Trophoblast cell (in vitro differentiated cells and primary cell): ENCODE measurements at regions not wholly inside any gene's neighbourhood (a gene's known extent, or its start where the extent isn't known, plus 50 kb on each side); places are given as distances from the start of the nearest gene placed in this dataset.

Source experiments
- DNase-seq, 2 donors: peaks; one replicate each; pipeline ENCODE4 v3.0.0-alpha.2; 2016
- H2AFZ ChIP-seq: 2 replicates; pipeline ENCODE4 v1.6.1; 2013; ENCODE audit warnings: low read length, moderate library complexity, mild to moderate bottlenecking; ENCODE audit not compliant: insufficient read depth, poor library complexity
- H2AK5ac ChIP-seq: 2 replicates; pipeline ENCODE4 v1.6.1; 2013; ENCODE audit warnings: mild to moderate bottlenecking, low read length
- H2BK120ac ChIP-seq: 2 replicates; pipeline ENCODE4 v1.6.1; 2013; ENCODE audit warnings: low read length, mild to moderate bottlenecking, moderate library complexity; ENCODE audit not compliant: insufficient read depth, poor library complexity
- H2BK12ac ChIP-seq: 2 replicates; pipeline ENCODE4 v1.6.1; 2013; ENCODE audit warnings: mild to moderate bottlenecking, low read length, moderate library complexity
- H2BK5ac ChIP-seq: 2 replicates; pipeline ENCODE4 v1.6.1; 2013; ENCODE audit warnings: low read length, low read depth, moderate library complexity, mild to moderate bottlenecking; ENCODE audit not compliant: poor library complexity
- H3K14ac ChIP-seq: 2 replicates; pipeline ENCODE4 v1.6.1; 2013; ENCODE audit warnings: mild to moderate bottlenecking, low read length
- H3K18ac ChIP-seq: 2 replicates; pipeline ENCODE4 v1.6.1; 2013; ENCODE audit warnings: mild to moderate bottlenecking, low read length
- H3K23ac ChIP-seq: 2 replicates; pipeline ENCODE4 v1.6.1; 2013; ENCODE audit warnings: low read length
- H3K27ac ChIP-seq: 2 replicates; pipeline ENCODE4 v1.5.1; 2013; ENCODE audit warnings: low read depth, mild to moderate bottlenecking, inconsistent platforms, low read length, moderate library complexity
- H3K27me3 ChIP-seq: 2 replicates; pipeline ENCODE4 v1.6.1; 2013; ENCODE audit warnings: inconsistent platforms, mild to moderate bottlenecking, low read length, moderate library complexity; ENCODE audit not compliant: insufficient read depth
- H3K36me3 ChIP-seq, 2 experiments: 1 replicate in 1 of 2; 2 replicates in 1 of 2; pipeline ENCODE4 v1.6.1; 2013; ENCODE audit warnings: low read length in 2 of 2, mild to moderate bottlenecking in 2 of 2, moderate library complexity in 1 of 2; ENCODE audit not compliant: insufficient read depth in 2 of 2, control insufficient read depth in 1 of 2
- H3K4ac ChIP-seq: 2 replicates; pipeline ENCODE4 v1.6.1; 2013; ENCODE audit warnings: low read depth, mild to moderate bottlenecking, low read length, moderate library complexity
- H3K4me1 ChIP-seq, 2 experiments: 1 replicate in 1 of 2; 2 replicates in 1 of 2; pipeline ENCODE4 v1.6.1; 2013; ENCODE audit warnings: low read length in 2 of 2, mild to moderate bottlenecking in 2 of 2, moderate library complexity in 1 of 2; ENCODE audit not compliant: insufficient read depth in 2 of 2, control insufficient read depth in 1 of 2
- H3K4me2 ChIP-seq: 2 replicates; pipeline ENCODE4 v1.6.1; 2013; ENCODE audit warnings: inconsistent platforms, mild to moderate bottlenecking, low read length, moderate library complexity
- H3K4me3 ChIP-seq: 2 replicates; pipeline ENCODE4 v1.5.1; 2013; ENCODE audit warnings: mild to moderate bottlenecking, low read depth, low read length, inconsistent platforms
- H3K79me1 ChIP-seq: one replicate; pipeline ENCODE4 v1.6.1; 2013; ENCODE audit warnings: low read length
- H3K79me2 ChIP-seq: 2 replicates; pipeline ENCODE4 v1.6.1; 2013; ENCODE audit warnings: low read length, mild to moderate bottlenecking; ENCODE audit not compliant: control insufficient read depth, insufficient read depth, poor library complexity
- H3K9ac ChIP-seq: 2 replicates; pipeline ENCODE4 v1.6.1; 2013; ENCODE audit warnings: mild to moderate bottlenecking, low read length
- H3K9me3 ChIP-seq: 2 replicates; pipeline ENCODE4 v1.6.1; 2013; ENCODE audit warnings: low read depth, mild to moderate bottlenecking, control low read depth, inconsistent platforms, low read length; ENCODE audit not compliant: insufficient read depth
- H4K12ac ChIP-seq: 2 replicates; pipeline ENCODE4 v1.6.1; 2013; ENCODE audit warnings: low read depth, mild to moderate bottlenecking, low read length, moderate library complexity
- H4K8ac ChIP-seq: 2 replicates; pipeline ENCODE4 v1.6.1; 2013; ENCODE audit warnings: low read depth, mild to moderate bottlenecking, low read length, moderate library complexity
- H4K91ac ChIP-seq: one replicate; pipeline ENCODE4 v1.6.1; 2013; ENCODE audit warnings: low read depth, mild to moderate bottlenecking, low read length, moderate library complexity
- WGBS: extraction: QIAGEN DNeasy Blood & Tissue Kit; methylation state at CpG from one replicate; pipeline ENCODE4 v1.1.7; 2013; ENCODE audit warnings: missing lambda C conversion rate; ENCODE audit not compliant: insufficient read length, insufficient coverage; ENCODE audit errors: extremely low coverage; 5-methylcytosine and 5-hydroxymethylcytosine counted together

DNA sequence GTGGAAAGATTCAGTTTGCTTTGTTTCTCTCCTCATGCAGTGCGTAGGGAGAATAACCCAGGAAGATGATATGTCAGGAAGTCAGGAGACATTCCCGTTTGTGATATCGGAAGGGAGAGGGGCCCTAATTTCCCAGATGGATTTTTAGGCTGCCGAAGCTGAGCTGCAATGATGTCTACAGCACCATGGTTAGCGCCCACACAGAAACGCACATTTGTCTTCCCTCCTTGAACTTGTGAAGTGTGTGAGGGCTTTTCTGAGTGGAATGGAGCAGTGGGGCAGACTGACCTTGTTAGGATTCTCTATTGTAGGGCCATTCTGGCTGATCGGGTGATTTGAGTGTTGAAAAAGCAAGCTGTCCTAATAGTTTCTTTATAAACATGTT is 191.3 kb upstream of the ARG1 start:
- Histone ChIP-seq H3K23ac (no peak overlapping the region), H3K9me3 (no peaks in the 10 kb centered on the region), H3K79me1 (no peaks in the 10 kb centered on the region), H2AFZ (no peak overlapping the region), H4K12ac (no peak overlapping the region), H3K9ac (no peak overlapping the region), H3K14ac (no peak overlapping the region), H3K4me1 (no peaks in the 10 kb centered on the region), H3K4ac (no peak overlapping the region), H3K18ac (no peak overlapping the region), H3K27ac (no peak overlapping the region), H2AK5ac (no peak overlapping the region), H2BK5ac (no peak overlapping the region), H3K4me3 (no peak overlapping the region), H3K36me3 (no peaks in the 10 kb centered on the region), H3K79me2 (no peaks in the 10 kb centered on the region), H3K27me3 (no peaks in the 10 kb centered on the region), H2BK120ac (no peak overlapping the region), H2BK12ac (no peak overlapping the region), H3K4me2 (no peak overlapping the region), H4K8ac (no peak overlapping the region), H4K91ac (no peak overlapping the region)
- no CpG with 5 or more reads among the region's 7 CpGs for WGBS
- DNase-seq, result no peak

DNA sequence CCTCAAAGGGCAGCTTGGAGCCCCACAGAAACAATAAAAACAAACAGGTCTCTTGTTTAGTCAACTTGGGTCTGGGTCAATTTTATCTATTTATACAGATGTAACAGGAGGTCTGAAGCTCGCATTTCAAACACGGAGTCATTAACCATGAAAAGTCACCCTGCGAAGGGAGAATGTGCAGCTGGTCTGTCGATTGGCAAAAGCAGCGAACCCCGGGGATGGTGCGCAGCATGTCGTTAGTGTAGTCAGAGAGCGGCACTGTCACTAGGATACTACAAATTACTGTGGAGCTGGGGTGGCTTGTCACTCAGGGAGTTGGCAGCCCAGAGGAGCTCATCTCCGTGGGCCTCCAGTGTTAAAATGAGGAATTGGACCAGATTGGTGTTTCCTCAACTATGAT is 190.4 kb upstream of the ARG1 start:
- H3K79me2 ChIP-seq, result no peaks in the 10 kb centered on the region
- no peak overlapping the region for H3K27ac ChIP-seq
- no peaks in the 10 kb centered on the region for H3K27me3 ChIP-seq
- H2AK5ac ChIP-seq, result no peak overlapping the region
- H2BK120ac ChIP-seq, result no peak overlapping the region
- no peak overlapping the region for H3K4me2 ChIP-seq
- H4K12ac ChIP-seq, result no peak overlapping the region
- no peak overlapping the region for H3K14ac ChIP-seq
- no peaks in the 10 kb centered on the region for H3K4me1 ChIP-seq
- no CpG with 5 or more reads among the region's 10 CpGs for WGBS
- no peaks in the 10 kb centered on the region for H3K9me3 ChIP-seq
- no peak overlapping the region for H3K4ac ChIP-seq
- no peaks in the 10 kb centered on the region for H3K79me1 ChIP-seq
- no peak for DNase-seq
- no peak overlapping the region for H4K91ac ChIP-seq
- H4K8ac ChIP-seq, result no peak overlapping the region
- no peak overlapping the region for H3K23ac ChIP-seq
- H3K9ac ChIP-seq, result no peak overlapping the region
- H3K4me3 ChIP-seq, result no peak overlapping the region
- H2BK5ac ChIP-seq, result no peak overlapping the region
- no peaks in the 10 kb centered on the region for H3K36me3 ChIP-seq
- no peak overlapping the region for H2BK12ac ChIP-seq
- no peak overlapping the region for H3K18ac ChIP-seq
- no peak overlapping the region for H2AFZ ChIP-seq

DNA sequence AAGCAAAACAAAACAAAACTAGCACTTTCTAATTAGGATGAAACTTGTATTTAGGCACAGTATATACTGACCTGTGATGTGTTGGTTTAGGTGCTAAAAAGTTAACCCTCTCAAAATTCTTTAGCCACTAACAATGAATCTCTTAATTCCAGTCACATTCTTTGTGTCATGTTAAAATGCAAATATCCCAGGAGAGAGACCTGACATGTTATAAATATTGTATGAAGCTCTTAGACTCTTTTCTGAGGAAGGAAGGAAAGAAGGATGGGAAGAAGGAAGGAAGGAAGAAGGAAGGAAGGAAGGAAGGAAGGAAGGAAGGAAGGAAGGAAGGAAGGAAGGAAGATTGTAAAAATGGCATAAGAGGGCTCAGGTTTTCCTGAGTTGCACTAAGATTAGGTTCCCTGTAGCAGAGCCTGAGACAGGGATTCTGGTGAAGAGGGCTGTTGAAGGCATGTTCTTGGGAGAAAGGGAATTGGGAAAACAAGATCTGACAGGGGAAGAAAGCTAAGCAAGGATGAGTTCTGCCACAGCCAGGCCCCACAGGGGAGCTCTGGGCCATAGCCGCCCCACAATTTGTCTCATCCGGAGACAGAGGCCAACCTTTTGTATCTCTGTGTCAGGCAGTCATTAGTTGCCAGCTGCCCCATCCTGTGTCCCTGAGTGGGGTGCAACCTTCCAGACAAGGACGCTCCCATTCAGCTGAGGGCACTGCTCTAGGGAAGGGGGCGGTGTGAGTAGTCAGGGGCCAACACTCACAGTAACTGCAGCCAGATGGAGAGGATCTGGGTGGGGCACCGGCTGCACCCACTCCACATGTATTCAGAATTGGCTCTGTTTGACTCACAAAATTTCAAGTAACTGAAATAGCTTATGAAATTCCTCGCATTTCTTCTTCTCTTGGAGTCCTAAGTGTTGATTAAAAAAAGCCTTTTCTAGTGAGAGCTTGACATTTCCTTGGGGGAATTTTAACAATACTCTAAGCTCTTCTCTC is 189.3 kb upstream of the ARG1 start:
- Histone ChIP-seq H3K79me2 (no peaks in the 10 kb centered on the region), H3K23ac (no peak overlapping the region), H3K4me3 (no peak overlapping the region), H3K4ac (no peak overlapping the region), H3K36me3 (no peaks in the 10 kb centered on the region), H3K79me1 (no peaks in the 10 kb centered on the region), H3K4me1 (no peaks in the 10 kb centered on the region), H2AK5ac (no peak overlapping the region), H2BK12ac (no peak overlapping the region), H3K27me3 (no peaks in the 10 kb centered on the region), H4K12ac (no peak overlapping the region), H3K18ac (no peak overlapping the region), H3K14ac (no peak overlapping the region), H3K27ac (no peak overlapping the region), H2BK5ac (no peak overlapping the region), H4K8ac (no peak overlapping the region), H3K9ac (no peak overlapping the region), H2AFZ (no peak overlapping the region), H2BK120ac (no peak overlapping the region), H3K9me3 (peaks cover 2% of the 10 kb centered on the region), H3K4me2 (no peak overlapping the region), H4K91ac (no peak overlapping the region)
- peak in 1 of 2 donors; percentile 24 for DNase-seq
- WGBS, result no CpG with 5 or more reads among the region's 6 CpGs

DNA sequence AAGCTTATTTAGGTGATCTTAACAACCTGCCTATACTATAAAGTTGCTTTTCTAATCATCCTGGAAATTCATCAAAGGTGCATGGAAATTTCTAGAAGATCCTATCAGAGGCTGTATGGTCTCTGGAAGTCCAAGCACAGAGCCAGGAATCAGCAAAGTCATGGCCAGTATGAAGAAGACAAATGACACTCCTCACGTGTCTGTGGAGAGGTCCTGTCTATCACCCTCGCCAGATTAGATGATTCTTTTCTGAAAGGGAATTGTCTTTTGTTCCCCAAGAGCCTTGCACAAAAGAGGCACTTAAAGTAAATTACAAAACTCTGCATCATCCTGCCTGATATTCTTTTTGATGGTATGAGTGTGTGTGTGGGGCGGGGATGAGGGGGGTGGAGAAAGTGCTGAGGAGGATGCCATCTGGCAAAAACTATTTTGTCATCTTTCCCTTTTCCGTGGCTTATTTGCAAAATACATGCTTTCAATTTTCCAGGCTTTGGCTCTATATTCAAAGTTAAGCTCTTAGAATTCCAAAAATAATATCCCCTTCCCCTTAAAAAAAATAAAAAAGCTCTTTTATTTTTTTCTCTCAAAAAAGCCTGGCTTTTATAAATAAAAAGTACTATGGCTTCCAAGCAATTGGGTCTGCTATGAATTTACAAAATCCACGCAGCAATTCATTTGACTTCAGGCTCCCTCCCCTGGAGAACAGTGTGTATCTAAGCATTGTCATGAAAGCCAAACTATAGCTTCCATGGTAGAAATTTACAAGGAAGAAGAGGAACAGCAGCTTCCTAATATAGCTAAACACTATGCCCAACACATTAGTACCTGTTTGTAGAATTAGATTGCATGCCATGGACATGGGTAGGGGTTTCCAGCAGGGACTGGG is 185.2 kb upstream of the ARG1 start:
- no peak overlapping the region for H2BK120ac ChIP-seq
- no peak overlapping the region for H2BK12ac ChIP-seq
- no peak overlapping the region for H2AFZ ChIP-seq
- H3K14ac ChIP-seq, result no peak overlapping the region
- H4K12ac ChIP-seq, result no peak overlapping the region
- H3K79me1 ChIP-seq, result no peaks in the 10 kb centered on the region
- H2AK5ac ChIP-seq, result no peak overlapping the region
- DNase-seq, result no peak
- no peak overlapping the region for H2BK5ac ChIP-seq
- no peak overlapping the region for H3K4me3 ChIP-seq
- no peak overlapping the region for H3K4me2 ChIP-seq
- H3K4ac ChIP-seq, result no peak overlapping the region
- no peaks in the 10 kb centered on the region for H3K4me1 ChIP-seq
- H3K23ac ChIP-seq, result no peak overlapping the region
- H3K27me3 ChIP-seq, result no peaks in the 10 kb centered on the region
- H3K18ac ChIP-seq, result no peak overlapping the region
- peaks cover 2% of the 10 kb centered on the region for H3K9me3 ChIP-seq
- no peak overlapping the region for H4K91ac ChIP-seq
- no peak overlapping the region for H4K8ac ChIP-seq
- H3K9ac ChIP-seq, result no peak overlapping the region
- no peaks in the 10 kb centered on the region for H3K79me2 ChIP-seq
- H3K36me3 ChIP-seq, result no peaks in the 10 kb centered on the region
- WGBS, result no CpG with 5 or more reads among the region's 5 CpGs
- no peak overlapping the region for H3K27ac ChIP-seq
